Epithelial cell of esophagus (primary cell): ENCODE measurements at regions not wholly inside any gene's neighbourhood (a gene's known extent, or its start where the extent isn't known, plus 50 kb on each side); places are given as distances from the start of the nearest gene placed in this dataset.
A peak's percentile ranks its signal among the peaks of the same experiment; 100 is the strongest.

Experiments used
- DNase-seq: peaks from one replicate; pipeline ENCODE4 v3.0.0; 2010; ENCODE audit warnings: low read depth
- H3K4me3 ChIP-seq: 2 replicates; pipeline ENCODE4 v1.5.1; 2011; ENCODE audit warnings: mild to moderate bottlenecking, low read length, control low read depth
- CTCF ChIP-seq: IDR thresholded peaks from 2 replicates; pipeline ENCODE4 v1.5.1; 2011; ENCODE audit warnings: low read depth, mild to moderate bottlenecking, low read length, control low read depth, inconsistent platforms; ENCODE audit not compliant: insufficient read depth; ENCODE audit errors: missing control alignments

GRCh38 chr5:20370061-20370460 lies 382.1 kb upstream of the CDH18 start:
- no peak for DNase-seq
- H3K4me3 ChIP-seq = no peak overlapping the region
- TF ChIP-seq CTCF = no peak

- no peak for TF ChIP-seq CTCF
- H3K4me3 ChIP-seq = no peak overlapping the region
- no peak for DNase-seq
Measured at GRCh38 chr5:20369518-20369885, 381.5 kb upstream of the CDH18 start.

DNA sequence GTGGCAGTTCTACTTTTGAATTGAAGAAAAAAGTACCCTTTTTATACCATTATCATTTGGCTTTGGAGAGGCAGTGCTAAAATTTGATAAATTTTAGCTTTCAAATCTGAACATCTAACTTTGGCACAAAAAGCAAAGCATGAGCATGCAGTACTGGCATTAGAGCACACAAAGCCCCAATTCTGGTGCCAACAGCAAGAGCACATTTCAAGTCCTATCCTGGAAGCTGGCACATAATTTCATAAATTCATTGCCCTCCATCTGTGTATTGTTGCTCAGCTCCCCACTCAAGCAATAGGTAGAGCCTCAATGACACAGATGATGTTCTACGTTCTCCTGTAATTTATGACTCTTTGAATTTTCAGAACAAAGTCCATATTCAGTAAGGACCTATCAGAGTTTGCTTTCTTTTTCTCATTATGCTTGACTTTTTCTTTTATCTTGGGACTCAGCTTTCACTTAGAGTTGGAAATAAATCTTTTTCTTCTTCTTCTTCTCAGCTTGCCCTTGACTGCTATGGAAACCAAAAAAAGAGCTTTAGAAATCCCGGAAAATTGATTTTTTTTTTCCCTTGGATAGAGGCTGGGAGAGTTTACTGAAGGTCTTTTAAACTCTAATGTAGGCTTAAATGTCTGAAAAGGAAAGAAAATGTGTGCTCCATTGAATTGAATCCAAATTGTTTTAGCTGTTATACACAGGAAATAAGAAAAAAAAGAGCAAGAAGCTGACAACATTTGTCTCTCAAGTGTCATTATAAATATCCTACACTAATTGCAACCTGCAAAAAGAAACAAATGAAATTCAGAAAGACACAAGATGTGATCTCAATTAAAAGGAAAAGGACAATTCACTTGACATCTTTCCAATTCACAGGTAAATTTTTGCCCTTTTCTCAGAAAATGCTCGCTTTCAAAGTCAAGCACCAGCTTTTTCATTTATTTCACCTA lies 380.8 kb upstream of the CDH18 start:
- no peak for TF ChIP-seq CTCF
- no peak overlapping the region for H3K4me3 ChIP-seq
- DNase-seq = no peak

DNA sequence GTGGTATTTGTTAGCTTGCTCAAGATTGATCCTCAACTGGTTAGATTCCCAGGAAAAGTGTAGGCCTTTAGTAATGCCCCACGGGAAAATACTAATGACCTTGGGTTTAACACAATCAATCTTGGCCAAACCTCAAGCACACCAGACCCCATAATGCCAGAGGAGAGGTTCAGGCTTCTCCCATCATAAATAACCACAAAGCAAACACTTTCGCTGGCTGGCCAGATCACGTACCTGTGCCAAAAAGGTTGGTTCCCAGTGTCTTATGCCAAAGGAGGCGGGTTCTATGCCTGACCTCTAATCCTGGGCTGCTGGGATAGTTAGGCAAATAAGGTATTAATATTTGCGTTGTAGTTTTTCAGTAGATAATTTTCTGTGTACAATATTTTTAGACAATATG lies 379.2 kb upstream of the CDH18 start:
- DNase-seq = no peak
- TF ChIP-seq CTCF = no peak
- no peak overlapping the region for H3K4me3 ChIP-seq

DNA sequence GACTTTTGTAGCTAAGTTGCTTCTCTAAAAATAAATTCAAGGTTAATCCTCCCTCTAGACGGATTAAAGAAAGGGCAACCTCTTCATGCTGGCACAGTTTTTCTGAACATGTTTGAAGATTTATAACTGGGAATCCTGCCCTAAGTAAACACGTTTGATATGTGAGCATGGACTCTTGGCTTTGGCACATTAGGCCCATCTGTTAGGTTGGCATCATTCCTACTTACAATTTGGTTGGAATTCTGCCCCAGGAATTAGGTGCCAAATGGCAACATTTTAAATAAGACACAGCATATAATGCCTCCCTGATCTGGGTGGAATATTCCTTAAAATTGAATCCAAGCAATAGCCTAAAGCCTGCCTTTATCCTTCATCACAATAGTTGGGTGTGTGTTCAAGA lies 372.3 kb upstream of the CDH18 start:
- DNase-seq = no peak
- no peak for TF ChIP-seq CTCF
- H3K4me3 ChIP-seq = no peak overlapping the region

GRCh38 chr5:20359377-20359776 lies 371.4 kb upstream of the CDH18 start:
- no peak for TF ChIP-seq CTCF
- no peak overlapping the region for H3K4me3 ChIP-seq
- DNase-seq = no peak

DNA sequence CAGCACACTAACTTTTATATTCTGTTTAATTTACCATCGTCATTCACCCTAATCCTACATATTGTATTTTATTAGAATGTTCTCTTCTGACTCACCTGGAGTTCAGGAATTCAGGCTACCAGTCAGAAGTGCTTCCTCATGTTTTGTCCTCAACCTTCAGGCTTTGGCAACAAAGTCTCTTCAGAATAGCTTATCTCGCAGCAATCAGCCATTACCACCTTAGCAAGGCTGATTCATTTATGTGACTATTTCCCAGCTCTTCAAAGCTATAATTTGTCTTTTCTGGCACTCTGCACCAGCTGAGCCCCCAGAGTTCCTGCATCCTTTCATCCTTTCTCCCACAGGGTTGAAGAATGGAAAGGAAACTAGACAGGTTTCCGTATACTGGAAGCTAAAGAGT lies 365.5 kb upstream of the CDH18 start:
- H3K4me3 ChIP-seq = no peak overlapping the region

More for the DNA sequence above, 365.5 kb upstream of the CDH18 start:
- no peak for TF ChIP-seq CTCF
- peak; percentile 29 for DNase-seq
